BJ (cell line): ENCODE measurements at regions not wholly inside any gene's neighbourhood (a gene's known extent, or its start where the extent isn't known, plus 50 kb on each side); places are given as distances from the start of the nearest gene placed in this dataset.
"Not testable (repeated sequence)": the region's sequence is repeated elsewhere in the genome, so short reads cannot be mapped to it uniquely, and the experiment has no call there.

Experiments used
- CTCF ChIA-PET: fragments of 350-600 bp; formaldehyde crosslinking; extraction: SDS; loops from one replicate; lab custom pipeline; 2021; ENCODE audit warnings: antibody characterized with exemption, inconsistent platforms; lab: Yijun Ruan, JAX
- POLR2A ChIA-PET: fragments of 300-600 bp; sonication (Branson Sonifier 250); formaldehyde crosslinking; extraction: SDS; loops from one replicate; lab custom pipeline; 2021; ENCODE audit warnings: antibody characterized with exemption; lab: Charles Lee
- DNase-seq: peaks from one replicate; pipeline ENCODE4 v3.0.0-alpha.2; 2011; ENCODE audit warnings: low read depth
- H3K27me3 ChIP-seq: 2 replicates; pipeline ENCODE4 v1.6.0; 2011; ENCODE audit warnings: low read length; ENCODE audit not compliant: control insufficient read depth, insufficient read depth
- H3K36me3 ChIP-seq: 2 replicates; pipeline ENCODE4 v1.5.1; 2011; ENCODE audit warnings: low read length; ENCODE audit not compliant: control insufficient read depth, insufficient read depth
- H3K4me3 ChIP-seq: 2 replicates; pipeline ENCODE4 v1.5.1; 2011; ENCODE audit warnings: low read depth, mild to moderate bottlenecking, control low read depth, low read length
- CTCF ChIP-seq: IDR thresholded peaks from 2 replicates; pipeline ENCODE4 v1.5.1; 2011; ENCODE audit warnings: low read depth, mild to moderate bottlenecking, control low read depth, inconsistent platforms, low read length, moderate library complexity; ENCODE audit not compliant: insufficient read depth

GRCh38 chr2:210971431-210971830 lies 415.0 kb downstream of the CPS1 start:
- no peaks in the 10 kb centered on the region for H3K27me3 ChIP-seq
- no peak for DNase-seq
- CTCF ChIA-PET: no interaction called here
- H3K4me3 ChIP-seq: no peak overlapping the region
- POLR2A ChIA-PET: no interaction called here
- TF ChIP-seq CTCF: no peak
- no peaks in the 10 kb centered on the region for H3K36me3 ChIP-seq

GRCh38 chr2:210986806-210987205 lies 430.4 kb downstream of the CPS1 start:
- DNase-seq, CTCF ChIA-PET, H3K27me3 ChIP-seq, POLR2A ChIA-PET, H3K36me3 ChIP-seq, H3K4me3 ChIP-seq: not testable (repeated sequence)

DNA sequence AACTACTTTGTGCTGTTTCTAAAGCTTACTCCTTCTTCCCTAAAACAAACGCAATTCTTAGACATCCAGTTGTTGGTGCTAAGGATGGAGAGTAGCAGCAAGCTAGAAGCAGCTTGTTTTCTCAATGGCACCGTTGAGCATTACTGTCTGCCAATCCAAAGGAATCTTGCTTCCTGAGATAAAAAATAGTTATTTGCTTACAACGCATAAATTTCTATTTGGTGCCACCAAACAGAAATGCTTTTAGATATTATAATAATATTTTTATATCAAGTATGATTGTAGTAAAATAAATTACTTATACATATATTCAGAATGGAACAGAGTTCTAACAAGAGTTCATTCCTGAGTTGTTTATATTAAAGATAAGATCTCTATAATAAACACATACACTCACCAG lies 434.7 kb downstream of the CPS1 start:
- Histone ChIP-seq H3K4me3 (no peak overlapping the region), H3K36me3 (no peaks in the 10 kb centered on the region), H3K27me3 (no peaks in the 10 kb centered on the region)
- DNase-seq: no peak
- ChIA-PET CTCF (no interaction called here), POLR2A (no interaction called here)
- TF ChIP-seq CTCF: no peak

- DNase-seq: no peak
- H3K27me3 ChIP-seq: no peaks in the 10 kb centered on the region
- H3K36me3 ChIP-seq: no peaks in the 10 kb centered on the region
- no peak overlapping the region for H3K4me3 ChIP-seq
- ChIA-PET POLR2A (no interaction called here), CTCF (no interaction called here)
- TF ChIP-seq CTCF: no peak
These were observed 437.7 kb downstream of the CPS1 start for GRCh38 chr2:210994104-210994503.

DNA sequence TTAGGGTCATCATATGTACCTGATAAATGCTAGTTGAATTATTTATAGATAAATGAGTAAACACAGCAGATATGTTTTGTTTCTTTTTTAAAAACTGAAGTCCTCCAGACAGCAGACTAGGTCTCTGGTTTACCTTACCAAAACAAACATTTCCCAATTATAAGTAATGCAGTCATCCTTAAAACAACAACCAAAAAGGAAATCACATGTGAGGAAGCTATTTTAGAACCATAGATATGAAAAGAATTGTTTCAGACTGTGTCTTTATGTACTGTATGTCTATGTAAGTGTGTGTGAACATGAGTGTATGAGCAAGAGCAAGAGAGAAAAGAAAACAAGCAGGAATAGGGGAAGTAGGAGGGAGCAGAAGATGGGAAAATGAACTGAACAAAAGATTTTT lies 441.0 kb downstream of the CPS1 start:
- ChIA-PET POLR2A (no interaction called here), CTCF (no interaction called here)
- no peaks in the 10 kb centered on the region for H3K36me3 ChIP-seq
- H3K27me3 ChIP-seq: no peaks in the 10 kb centered on the region
- no peak for DNase-seq
- H3K4me3 ChIP-seq: no peak overlapping the region
- no peak for TF ChIP-seq CTCF

DNA sequence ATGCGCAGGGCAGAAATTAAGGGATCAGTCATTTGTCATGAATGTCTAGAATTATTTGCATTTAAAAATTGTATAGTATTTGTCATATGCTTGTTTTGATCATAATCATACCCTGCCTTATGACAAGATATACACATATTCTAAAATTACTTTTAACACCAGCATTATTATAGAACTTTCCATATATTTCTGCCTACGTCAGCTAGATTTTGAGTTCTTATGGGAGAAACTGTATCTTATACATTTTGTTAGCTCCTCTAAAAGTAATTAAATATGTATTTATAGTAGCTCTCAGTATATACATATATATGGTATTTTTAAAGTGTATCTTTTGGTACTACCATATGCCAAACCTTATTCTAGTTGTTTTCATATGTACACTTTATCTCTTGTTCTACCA lies 441.9 kb downstream of the CPS1 start:
- no peak for TF ChIP-seq CTCF
- ChIA-PET CTCF (no interaction called here), POLR2A (no interaction called here)
- no peak for DNase-seq
- Histone ChIP-seq H3K4me3 (no peak overlapping the region), H3K27me3 (no peaks in the 10 kb centered on the region), H3K36me3 (no peaks in the 10 kb centered on the region)
